Non-pigmented ciliary epithelial cell (primary cell): ENCODE measurements at regions not wholly inside any gene's neighbourhood (a gene's known extent, or its start where the extent isn't known, plus 50 kb on each side); places are given as distances from the start of the nearest gene placed in this dataset.
"Not testable (repeated sequence)": the region's sequence is repeated elsewhere in the genome, so short reads cannot be mapped to it uniquely, and the experiment has no call there.

Source experiments
- DNase-seq: peaks from one replicate; pipeline ENCODE4 v3.0.0-alpha.2; 2010; ENCODE audit warnings: low read depth

- DNase-seq, result no peak
Observed at GRCh38 chr6:14217728-14218518, 100.4 kb downstream of the CD83 start.

DNA sequence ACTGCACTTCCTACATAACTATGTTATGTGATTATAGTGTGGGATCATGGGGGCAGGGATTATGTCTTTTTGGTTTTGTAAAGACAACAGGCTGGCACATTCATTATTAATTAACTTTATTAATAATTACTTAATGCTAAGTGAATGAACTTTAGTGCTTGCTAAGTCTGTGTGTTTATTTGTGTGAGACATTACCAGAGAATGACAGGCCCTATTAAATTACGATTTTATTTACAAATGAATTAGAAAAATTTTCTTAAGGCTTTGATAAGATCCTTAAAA lies 100.9 kb downstream of the CD83 start:
- no peak for DNase-seq

DNA sequence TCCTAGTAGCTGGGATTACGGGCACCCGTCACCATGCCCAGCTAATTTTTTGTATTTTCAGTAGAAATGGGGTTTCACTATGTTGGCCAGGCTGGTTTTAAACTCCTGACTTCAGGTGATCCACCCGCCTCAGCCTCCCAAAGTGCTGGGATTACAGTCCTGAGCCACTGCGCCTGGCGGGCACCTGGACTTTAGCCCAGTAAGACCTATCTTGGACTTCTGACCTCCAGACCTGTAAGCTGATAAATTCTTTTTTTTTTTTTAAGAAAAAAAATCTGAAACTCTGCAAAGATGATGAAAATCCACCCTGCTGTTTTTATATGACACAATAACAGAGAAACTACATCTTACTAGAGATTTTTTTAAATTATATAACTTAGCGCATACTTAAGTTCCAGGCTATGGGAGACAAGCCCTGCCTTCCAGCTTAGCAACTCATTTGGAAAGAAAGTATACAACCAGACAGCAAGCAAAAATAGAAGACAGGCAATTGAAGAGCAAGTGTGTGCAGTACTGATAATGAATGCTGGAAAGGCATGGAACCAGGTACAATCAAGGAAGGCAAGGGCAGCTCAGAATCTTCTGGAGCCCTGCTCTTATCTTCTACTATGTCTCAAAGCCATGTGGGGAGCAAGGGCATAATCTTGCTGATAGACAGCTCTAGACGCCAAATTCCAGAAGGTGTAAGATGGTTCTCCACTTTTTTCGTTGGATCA lies 104.2 kb downstream of the CD83 start:
- DNase-seq, result no peak

DNA sequence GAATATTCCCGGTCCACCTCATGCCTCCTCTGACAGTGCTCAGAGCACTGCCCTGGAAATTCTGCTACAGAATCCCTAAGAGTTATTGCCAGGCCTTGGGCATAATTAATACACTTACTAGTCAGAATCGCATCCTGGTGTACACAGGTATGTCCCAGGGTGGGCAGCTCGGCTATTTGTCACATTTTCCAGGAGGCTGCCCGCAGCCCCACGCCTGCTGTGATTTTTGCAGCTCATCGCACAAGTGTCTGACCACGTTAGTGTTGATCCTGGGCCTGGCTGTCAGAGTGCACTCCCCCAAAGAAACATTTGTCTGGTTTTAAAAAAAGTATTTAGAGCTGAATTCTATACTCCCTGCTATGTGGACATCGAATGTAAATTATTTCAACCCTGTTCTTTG lies 105.4 kb downstream of the CD83 start:
- DNase-seq, result no peak

GRCh38 chr6:14224359-14225103 lies 107.0 kb downstream of the CD83 start:
- no peak for DNase-seq

DNA sequence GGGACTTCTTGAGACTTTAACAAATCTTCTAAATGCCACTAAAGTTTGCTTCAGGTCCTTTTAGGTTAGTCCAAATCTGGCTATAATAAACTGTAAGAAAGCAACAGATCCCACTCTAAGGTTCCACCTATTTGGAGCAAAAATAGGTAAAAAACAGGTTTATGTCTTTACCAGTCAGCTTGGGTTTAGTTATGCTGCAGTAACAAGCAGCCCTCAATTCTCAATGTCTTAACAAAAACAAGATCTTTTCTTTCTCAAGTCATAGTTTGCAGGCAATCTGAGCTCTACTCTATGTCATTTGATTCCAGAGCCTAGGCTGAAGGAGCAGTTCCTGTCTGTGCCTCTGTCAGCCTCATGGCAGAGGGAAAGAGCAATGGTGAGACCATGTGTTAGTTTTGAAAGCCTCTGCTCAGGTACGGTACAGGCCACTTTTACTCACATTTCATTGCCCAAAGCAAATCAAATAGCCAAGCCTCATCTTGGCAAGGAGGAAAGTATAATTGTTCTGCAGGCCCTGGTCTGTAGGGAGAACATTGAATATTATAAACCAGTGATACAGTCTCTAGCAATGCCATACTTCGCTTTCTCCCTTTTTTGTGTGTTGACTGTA lies 108.6 kb downstream of the CD83 start:
- DNase-seq, result no peak

GRCh38 chr6:14228571-14228970 lies 111.0 kb downstream of the CD83 start:
- no peak for DNase-seq

- no peak for DNase-seq
Observed at GRCh38 chr6:14231071-14231483, 113.5 kb downstream of the CD83 start.

DNA sequence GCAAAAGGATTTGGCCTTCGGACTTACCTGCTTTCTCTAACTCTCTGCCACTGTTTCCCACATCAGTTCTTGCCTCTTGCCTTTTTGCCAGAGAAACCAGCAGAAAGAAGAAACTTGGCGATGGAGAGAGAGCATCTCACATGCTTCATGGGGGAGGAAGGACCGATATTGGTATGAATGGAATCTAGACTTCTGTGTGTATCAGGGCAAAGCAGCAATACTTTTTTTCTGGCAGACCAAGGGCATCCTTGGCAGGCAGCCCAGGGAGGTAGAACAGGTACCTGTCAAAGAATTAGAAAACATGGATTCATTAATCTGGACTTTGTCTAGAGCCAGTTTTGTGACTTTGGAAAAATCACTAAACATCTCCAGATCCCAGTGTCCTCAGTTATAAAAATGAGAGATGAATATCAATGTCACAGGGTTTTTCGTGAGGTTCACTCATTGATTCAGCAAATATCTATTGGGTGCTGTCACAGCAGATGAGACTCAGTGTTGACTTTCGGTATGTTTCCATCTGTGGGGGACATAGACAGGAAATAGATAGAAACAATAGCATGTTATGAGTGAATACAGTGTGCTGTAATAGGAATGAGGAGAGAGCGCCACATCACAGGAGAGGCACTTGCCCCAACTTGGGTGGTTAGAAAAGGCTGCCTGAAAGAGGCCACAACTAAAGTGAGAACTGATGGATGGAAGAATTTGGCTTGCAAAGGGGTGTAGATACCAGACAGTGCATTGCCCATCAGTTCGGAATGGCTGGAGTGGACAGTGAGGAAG lies 114.1 kb downstream of the CD83 start:
- DNase-seq, result no peak

- DNase-seq, result no peak
Observed at GRCh38 chr6:14232889-14233288, 115.3 kb downstream of the CD83 start.

DNA sequence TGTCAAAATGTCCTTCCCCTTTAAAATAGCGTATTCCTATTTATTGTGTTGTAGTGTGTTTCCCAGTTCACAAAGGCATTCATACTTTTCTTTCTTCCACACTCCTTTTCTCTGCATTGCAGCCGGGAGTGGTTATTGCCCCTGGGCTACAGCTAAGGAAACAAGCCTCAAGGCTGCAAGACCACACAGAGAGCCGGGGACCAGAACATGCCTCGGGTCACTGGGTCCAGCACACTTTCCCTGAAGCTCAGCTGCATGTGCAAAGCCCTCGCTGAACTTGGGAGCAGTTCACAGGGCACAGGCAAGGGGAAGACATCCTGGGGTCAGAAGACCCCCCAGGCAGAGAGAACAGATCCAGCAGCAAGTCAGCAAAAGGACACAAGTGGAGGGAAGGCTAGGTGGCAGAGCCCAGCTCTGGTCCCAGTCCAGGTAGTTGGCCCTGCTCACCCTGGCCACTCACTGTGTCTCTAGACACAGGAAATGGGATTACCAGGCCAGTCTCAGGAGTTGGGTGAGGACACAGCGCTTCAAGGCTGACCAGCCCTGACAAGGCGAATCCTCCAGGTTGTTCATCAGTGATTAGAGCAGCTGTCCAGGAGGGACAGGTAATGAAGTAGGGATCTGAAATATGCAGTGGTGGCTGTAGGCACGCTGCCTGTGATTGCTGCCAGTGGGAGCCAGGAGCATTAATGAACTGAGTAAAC lies 118.2 kb downstream of the CD83 start:
- DNase-seq, result no peak

GRCh38 chr6:14239097-14239496 lies 121.5 kb downstream of the CD83 start:
- no peak for DNase-seq

- DNase-seq, result no peak
Observed at GRCh38 chr6:14240411-14241166, 123.0 kb downstream of the CD83 start.

DNA sequence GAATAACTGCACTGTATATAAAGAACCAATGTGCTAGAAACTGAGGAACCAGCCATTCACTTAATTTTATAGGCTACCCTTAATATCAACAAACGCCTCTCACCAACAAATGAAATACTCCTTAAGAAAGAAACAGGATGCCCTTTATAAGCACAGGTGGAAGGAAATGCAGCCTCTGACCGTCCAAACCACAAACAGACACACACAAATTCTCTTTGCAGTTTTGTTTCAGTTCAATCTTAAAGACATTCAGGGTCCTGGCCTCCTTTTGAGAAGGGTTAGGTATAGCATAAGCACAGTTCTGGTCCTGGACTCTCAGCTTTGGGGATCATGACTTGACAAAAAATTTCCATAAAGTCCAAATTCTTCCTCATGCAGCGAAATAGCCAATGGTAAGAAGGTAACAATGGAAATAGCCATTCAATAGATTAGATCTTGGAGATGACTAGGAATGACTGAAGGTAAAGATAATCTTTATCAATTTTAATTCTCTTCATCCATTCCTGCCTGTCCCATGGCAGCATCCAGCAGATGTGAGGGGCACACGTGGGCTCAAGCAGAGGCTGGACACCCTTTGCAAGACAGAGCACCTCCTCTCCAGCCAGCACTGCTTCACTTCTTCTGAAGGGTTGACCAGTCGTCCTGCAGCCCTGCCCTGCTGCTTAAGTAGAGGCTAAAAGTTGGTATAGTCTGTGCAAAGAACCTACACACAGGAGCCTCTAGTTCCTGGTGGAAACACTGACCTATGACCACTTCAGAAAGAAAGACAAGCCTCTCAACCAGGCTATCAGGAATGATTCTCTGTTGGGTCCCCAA lies 123.9 kb downstream of the CD83 start:
- DNase-seq, result no peak

GRCh38 chr6:14242912-14243311 lies 125.3 kb downstream of the CD83 start:
- DNase-seq, result not testable (repeated sequence)

DNA sequence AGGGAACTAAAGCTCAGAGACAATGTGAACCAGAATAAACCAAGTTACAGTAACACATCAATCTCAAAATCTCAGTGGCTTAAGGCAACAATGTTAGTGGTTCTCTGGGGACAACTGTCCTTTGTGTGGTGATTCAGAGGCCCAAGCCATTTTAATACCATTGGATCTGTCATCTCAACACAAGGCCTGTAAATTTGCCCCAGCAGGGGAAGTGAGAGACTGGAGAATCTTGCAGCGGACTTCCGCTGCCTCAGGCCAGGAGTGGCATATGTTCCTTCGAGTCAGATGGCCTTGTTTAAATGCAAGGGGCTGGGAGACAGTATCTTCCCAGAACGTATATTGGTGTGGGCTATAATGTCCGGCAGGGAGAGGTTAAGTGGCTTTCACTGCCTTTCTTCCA lies 126.0 kb downstream of the CD83 start:
- DNase-seq, result no peak

DNA sequence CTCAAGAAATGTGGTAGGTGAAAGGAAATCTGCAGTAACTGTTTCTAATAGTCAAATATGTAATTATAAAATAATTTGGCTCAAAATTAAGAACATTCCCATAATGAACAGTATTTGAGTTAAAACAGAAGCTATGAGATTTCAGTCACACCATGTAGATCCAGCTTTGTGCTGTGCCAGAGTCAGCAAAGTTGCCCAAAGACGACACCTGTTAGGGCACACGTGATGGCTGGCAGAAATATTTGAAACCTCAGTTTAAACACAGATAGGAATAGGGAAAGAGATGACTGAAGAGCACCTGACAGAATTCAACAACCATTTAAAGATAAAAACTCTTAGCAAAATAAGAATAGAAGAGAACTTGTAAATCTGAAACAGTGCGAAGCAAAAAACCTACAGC lies 129.3 kb downstream of the CD83 start:
- DNase-seq, result no peak

- no peak for DNase-seq
Observed at GRCh38 chr6:14250573-14250972, 133.0 kb downstream of the CD83 start.

DNA sequence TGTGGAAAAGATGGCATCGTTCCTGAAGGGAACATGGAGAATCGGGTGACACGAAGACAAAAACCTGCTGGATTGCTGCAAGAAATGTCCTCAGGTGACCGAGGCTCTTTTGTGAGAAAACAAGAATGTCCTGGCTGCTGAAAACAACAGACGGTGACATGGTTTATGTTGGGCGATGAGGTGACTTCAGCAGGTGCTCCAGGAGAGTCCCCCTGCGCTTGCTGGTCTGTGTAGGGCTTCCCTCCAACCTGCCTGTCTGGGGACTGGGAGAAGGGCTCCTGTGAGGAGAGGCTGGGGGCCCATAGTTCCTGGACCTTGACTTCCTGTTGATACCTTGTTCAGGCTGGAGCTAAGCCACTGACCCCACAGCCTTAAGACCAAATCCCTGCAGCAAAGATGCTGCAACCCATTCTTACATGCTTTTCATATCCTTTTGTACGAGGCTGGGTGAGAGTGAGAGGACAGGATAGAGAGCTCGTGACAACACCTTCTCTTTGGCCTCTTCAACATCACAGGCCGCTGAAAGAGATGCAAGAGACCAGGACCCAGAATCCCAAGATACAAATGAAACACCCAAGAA lies 134.8 kb downstream of the CD83 start:
- no peak for DNase-seq
